Caki2 (cell line): ENCODE measurements at regions not wholly inside any gene's neighbourhood (a gene's known extent, or its start where the extent isn't known, plus 50 kb on each side); places are given as distances from the start of the nearest gene placed in this dataset.

Source experiments
- DNase-seq: peaks from one replicate; pipeline ENCODE4 v3.0.0-alpha.2; 2015; ENCODE audit warnings: low read depth
- in situ Hi-C: cut with HindIII; loops from 2 replicates; pipeline ENCODE4 v1.10.0; 2016; ENCODE audit warnings: low sequenced_read_pairs, low pct_unique_long_range_greater_than_20kb, mixed read lengths

- peak; percentile 46 for DNase-seq
- in situ Hi-C loops = no loop called here
Observed at GRCh38 chrX:8971116-8971515, 62.8 kb downstream of the FAM9B start.

GRCh38 chrX:8969378-8969777 is 64.5 kb downstream of the FAM9B start:
- in situ Hi-C loops = no loop called here
- no peak for DNase-seq

- in situ Hi-C loops = no loop called here
- DNase-seq = no peak
Observed at GRCh38 chrX:8967461-8967860, 66.5 kb downstream of the FAM9B start.

- in situ Hi-C loops = no loop called here
- DNase-seq = no peak
Observed at GRCh38 chrX:8960957-8961468, 72.9 kb downstream of the FAM9B start.

GRCh38 chrX:8955511-8955910 is 78.4 kb downstream of the FAM9B start:
- no peak for DNase-seq
- in situ Hi-C loops = no loop called here

- DNase-seq = no peak
- in situ Hi-C loops = no loop called here
Observed at GRCh38 chrX:8946563-8946962, 87.4 kb downstream of the FAM9B start.

GRCh38 chrX:8939322-8939721 is 94.6 kb downstream of the FAM9B start:
- in situ Hi-C loops = no loop called here
- peak; percentile 18 for DNase-seq

GRCh38 chrX:8927701-8928100 is 106.2 kb downstream of the FAM9B start:
- in situ Hi-C loops = no loop called here
- DNase-seq = no peak

GRCh38 chrX:8927066-8927635 is 106.8 kb downstream of the FAM9B start:
- DNase-seq = no peak
- in situ Hi-C loops = no loop called here

GRCh38 chrX:8921615-8922014 is 112.3 kb downstream of the FAM9B start:
- DNase-seq = no peak
- in situ Hi-C loops = no loop called here

- DNase-seq = no peak
- in situ Hi-C loops = no loop called here
Observed at GRCh38 chrX:8919801-8920200, 114.1 kb downstream of the FAM9B start.

- in situ Hi-C loops = no loop called here
- DNase-seq = no peak
Observed at GRCh38 chrX:8916697-8917096, 115.5 kb upstream of the FAM9A start.

- no peak for DNase-seq
- in situ Hi-C loops = no loop called here
Observed at GRCh38 chrX:8914681-8915080, 113.5 kb upstream of the FAM9A start.

GRCh38 chrX:8913655-8914409 is 112.6 kb upstream of the FAM9A start:
- DNase-seq = no peak
- in situ Hi-C loops = no loop called here

GRCh38 chrX:8907688-8908087 is 106.5 kb upstream of the FAM9A start:
- DNase-seq = no peak
- in situ Hi-C loops = no loop called here

- no peak for DNase-seq
- in situ Hi-C loops = no loop called here
Observed at GRCh38 chrX:8906299-8906938, 105.2 kb upstream of the FAM9A start.

- in situ Hi-C loops = no loop called here
- no peak for DNase-seq
Observed at GRCh38 chrX:8897259-8897658, 96.1 kb upstream of the FAM9A start.

- DNase-seq = no peak
- in situ Hi-C loops = no loop called here
Observed at GRCh38 chrX:8890794-8891193, 89.6 kb upstream of the FAM9A start.

- DNase-seq = no peak
- in situ Hi-C loops = no loop called here
Observed at GRCh38 chrX:8887004-8887403, 85.8 kb upstream of the FAM9A start.

GRCh38 chrX:8879750-8880149 is 78.6 kb upstream of the FAM9A start:
- in situ Hi-C loops = no loop called here

More at GRCh38 chrX:8879750-8880149, 78.6 kb upstream of the FAM9A start:
- DNase-seq = no peak
